ENCODE measurements at regions not wholly inside any gene's neighbourhood (a gene's known extent, or its start where the extent isn't known, plus 50 kb on each side); places are given as distances from the start of the nearest gene placed in this dataset.
A peak's percentile ranks its signal among the peaks of the same experiment; 100 is the strongest.

DNA sequence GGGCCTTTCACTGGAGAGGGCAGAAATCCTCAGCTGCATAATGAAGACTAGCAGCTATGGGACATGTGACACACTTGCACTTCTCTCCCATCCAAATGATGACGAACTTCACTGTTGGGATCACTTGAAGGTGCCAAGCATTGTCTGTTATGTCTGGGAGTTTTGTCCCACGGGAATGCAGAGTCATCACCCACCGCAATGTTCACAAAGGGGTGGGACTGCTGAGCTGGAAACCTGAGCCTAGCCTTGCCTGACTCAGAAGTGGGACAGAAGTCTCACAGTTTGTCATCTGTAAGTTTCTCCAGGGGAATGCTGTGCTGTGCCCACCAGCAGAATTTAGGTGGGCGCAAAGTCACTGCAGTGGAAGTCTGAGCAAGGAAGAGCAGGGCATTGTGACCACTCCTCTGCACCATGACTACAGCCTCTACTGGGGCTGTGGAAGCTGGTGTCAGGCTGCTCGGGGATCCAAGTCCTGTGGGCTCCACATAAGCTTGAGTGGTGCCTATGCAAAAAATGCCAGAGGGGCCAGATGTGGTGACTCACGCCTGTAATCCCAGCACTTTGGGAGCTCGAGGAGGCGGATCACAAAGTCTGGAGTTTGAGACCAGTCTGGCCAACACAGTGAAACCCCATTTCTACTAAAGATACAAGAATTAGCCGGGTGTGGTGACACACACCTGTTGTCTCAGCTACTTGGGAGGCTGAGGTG lies 472.0 kb upstream of the CNTNAP2 start:
- DNase-seq = no peak

DNA sequence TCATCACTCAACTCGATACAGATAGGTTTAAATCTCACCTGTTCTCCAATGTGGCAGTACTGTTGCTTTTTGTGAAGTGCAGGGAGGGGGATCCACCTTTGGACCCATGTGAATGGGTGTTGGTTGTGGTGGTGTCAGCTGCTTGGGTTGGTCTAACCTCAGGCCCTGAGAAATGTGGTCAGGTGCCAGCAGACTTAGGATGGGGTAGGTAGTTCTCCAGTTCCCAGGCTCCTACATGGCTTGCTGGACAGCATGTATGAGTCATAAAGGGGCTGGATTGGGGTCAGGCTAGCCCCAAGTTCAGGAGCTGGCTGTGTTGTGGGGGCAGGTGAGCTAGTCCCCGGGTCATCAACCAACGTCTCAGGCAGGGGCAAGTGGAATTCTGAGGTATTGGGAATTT lies 472.6 kb upstream of the CNTNAP2 start:
- DNase-seq = no peak

DNA sequence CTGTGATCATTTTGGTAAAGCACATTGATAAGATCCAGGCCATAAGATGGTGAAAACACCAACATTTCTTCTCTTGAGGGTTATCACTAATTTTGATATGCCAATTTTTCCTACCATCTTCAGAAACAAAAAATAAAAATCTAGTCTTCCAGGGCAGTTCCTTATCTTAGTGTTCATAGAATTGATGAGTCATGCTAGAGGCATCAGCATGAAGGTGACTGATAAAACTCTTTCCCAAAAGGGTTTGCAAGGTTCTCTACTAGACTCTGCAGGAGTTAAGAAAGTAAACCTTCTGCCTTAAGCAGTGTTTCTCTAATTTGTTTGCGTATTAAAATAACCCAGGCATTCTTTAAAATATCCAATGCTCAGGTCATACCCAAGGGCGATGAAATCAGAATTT lies 483.1 kb upstream of the CNTNAP2 start:
- DNase-seq = no peak

GRCh38 chr7:145624618-145625017 lies 492.0 kb upstream of the CNTNAP2 start:
- DNase-seq = no peak

GRCh38 chr7:145605963-145606362 lies 510.6 kb upstream of the CNTNAP2 start:
- DNase-seq = no peak

- no peak for DNase-seq
These were observed 517.2 kb upstream of the CNTNAP2 start for GRCh38 chr7:145599376-145599775.

- no peak for DNase-seq
These were observed 532.2 kb upstream of the CNTNAP2 start for GRCh38 chr7:145584401-145584800.

DNA sequence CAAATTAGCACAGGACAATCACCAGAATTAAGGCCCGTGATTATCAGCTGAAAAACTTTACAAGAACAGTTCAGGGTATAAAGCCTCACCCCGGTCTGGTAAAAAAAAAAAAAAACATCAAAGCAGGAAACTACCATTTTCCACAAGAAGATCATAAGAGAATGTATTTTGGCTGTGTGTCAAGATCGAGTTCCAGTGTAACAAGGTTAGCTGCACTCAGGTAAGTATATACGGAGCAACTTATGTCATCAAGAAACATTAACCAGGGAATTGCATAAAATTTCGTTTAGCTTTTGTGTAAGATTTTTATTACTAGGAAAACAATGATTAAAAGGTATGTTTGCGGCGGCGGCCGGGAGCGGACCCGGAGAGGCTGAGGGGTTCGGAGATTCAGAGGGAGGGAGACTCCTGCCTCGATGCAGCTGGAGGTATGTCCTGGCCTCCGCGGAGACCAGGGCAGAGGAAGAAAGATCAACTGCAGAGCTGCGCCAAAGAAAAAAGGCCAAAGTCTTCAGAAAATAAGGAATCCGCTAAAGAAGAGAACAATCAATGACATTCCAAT lies 533.8 kb upstream of the CNTNAP2 start:
- DNase-seq = no peak

DNA sequence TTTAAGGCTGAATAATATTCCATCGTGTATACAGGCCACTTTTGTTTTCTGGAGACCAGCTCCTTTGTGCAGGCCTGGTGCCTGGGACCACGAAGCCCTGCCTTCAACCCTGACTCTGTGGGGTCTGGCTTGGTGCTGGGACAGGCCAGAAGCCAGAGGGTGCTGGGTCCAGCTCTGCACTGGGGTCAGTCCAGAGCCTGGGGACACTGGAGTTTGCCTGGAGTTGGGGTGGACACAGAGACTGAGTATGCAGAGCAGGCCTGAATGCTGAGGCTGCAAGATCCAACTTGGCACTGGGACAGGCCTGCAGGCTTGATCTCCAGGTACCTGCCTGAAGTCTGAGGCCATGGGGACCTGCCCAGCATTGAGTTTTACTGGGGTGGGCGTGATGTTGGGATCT lies 558.8 kb upstream of the CNTNAP2 start:
- DNase-seq = no peak

DNA sequence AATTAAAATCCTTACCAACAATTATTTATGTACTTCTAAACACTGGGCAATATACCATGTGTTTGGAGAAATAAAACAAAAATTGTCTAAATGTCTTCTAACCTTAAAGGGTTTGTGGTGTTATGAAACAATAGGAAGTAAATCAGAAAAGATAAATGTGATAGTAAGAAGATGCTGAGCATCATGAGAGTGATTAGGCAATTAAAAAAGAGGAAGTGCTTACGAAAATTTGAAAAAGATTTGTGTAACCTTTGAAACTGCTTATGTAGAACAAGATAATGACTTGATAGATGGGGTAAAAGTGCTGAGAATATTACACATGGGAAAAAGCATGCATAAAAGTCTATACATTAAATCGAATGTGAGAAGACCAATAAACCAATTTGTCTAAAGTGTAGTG lies 573.4 kb upstream of the CNTNAP2 start:
- no peak for DNase-seq

DNA sequence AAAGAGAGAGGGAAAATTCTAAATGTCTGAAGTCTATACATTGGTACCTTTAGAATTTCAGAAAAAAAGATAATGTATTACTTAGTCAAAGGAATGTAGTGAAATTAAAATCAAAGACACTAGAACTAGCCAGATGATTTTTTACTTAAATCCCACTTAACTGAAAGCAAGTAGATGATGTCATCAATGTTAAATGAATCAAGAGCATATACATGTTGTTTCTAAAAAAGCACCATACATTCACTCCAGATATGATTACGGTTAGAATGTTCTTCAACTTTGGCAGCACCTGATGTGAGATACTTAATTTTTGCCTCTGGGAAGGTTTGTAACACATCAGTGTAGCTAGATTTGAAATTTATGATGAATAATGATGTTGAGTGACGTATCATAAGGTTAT lies 576.7 kb upstream of the CNTNAP2 start:
- DNase-seq = no peak

DNA sequence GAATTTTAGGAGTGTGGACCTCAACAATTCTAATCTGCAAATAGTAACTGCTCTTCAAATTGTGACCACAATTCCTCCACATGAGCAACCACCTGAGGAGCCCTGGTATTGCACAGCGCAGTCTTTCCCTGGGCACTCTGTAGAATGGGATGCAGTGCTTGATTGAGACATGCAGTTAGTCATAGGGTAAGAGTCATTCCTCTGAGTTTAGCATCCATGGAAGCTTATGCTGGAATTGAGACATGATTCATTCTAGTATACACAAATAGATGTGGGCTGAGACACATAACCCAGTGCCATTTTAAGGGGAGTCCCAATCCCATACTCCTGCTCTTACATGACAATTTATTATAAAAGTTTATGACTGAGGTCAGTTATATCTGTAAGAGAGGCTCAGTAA lies 582.3 kb upstream of the CNTNAP2 start:
- DNase-seq = no peak

DNA sequence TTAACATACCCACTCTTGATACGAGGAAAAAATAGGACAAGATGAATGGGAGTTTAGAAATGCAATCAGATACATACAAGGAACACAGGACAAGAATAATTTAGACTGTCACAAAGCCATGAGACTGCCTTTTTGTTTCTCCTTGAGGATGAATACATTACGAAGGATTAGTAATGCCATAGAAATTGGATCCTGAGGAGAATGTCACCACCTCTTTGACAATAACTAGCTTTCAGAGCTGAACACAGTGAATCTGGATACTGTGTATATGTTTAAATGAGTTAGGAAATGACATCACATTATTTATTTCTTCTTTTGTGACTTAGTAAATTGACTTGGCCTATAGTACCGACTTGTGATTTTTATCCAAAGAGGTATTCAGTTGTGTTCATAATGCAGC lies 596.3 kb upstream of the CNTNAP2 start:
- DNase-seq = no peak

GRCh38 chr7:145511004-145511403 lies 605.6 kb upstream of the CNTNAP2 start:
- peak; percentile 0 for DNase-seq

- DNase-seq = no peak
These were observed 618.6 kb upstream of the CNTNAP2 start for GRCh38 chr7:145497911-145498525.

- no peak for DNase-seq
These were observed 626.2 kb upstream of the CNTNAP2 start for GRCh38 chr7:145490356-145490755.

DNA sequence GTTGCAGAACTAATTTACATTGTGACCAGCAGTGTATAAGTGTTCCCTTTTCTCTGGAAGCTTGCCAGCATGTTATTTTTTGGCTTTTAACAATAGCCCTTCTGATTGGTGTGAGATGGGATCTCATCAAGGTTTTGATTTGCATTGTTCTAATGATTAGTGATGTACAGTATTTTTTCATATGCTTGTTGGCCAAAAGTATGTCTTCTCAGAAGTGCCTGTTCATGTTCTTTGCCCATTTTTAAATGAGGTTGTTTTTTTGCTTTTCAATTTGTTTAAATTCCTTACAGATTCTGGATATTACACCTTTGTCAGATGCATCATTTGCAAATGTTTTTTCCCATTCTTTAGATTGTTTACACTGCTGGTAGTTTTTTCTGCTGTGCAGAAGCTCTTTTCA lies 627.0 kb upstream of the CNTNAP2 start:
- DNase-seq = no peak

- no peak for DNase-seq
These were observed 627.8 kb upstream of the CNTNAP2 start for GRCh38 chr7:145488816-145489215.

DNA sequence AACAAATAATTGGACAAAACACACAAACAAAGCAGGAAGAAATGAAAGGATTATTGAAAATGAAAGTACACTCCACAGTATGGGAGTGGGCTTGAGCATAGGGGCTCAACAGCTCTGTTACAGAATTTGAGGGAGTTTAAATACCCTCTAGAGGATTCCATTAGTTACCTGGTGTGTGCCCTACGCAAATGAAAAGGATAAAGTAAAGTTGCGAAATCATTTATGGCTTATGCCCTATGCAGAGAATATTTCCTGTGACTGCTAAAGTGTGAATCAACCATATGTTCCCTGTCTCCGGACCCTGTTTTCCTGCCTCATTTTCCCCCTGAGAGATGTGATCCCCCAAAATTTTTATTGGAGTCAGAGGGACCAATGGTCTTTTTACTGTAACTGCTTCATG lies 634.6 kb upstream of the CNTNAP2 start:
- no peak for DNase-seq

GRCh38 chr7:145478541-145478940 lies 638.1 kb upstream of the CNTNAP2 start:
- DNase-seq = no peak

DNA sequence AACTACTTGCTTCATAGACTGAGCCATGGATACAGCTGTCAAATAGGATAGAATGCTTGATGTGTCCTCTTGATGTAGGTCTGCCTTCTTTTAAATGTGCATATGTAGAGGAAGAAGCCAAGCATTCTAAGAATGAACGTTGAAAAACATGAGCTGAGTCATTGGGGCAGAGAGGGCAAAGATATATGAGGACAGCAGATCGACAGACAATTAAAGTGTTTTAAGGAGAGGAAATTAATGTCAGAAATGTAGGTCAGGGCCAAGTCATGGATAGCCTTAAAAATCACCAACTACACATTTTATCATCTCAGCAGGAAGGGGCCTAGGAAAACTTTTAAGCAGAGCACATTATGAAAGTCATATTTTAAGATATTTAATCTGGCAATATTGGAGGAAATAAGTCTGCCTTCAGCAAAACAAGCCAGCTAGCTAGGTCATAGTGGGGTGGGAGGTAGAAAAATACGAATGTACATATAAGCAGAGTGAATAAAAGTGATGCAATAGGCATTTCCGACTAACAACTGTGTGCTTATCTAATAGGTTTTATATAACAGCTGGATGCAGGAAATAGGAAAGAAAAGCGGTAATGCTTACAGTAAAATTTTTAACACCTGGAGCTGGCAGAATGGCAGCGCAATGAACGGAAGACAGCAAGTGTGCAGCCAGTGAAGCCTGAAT lies 638.3 kb upstream of the TPK1 start:
- no peak for DNase-seq

DNA sequence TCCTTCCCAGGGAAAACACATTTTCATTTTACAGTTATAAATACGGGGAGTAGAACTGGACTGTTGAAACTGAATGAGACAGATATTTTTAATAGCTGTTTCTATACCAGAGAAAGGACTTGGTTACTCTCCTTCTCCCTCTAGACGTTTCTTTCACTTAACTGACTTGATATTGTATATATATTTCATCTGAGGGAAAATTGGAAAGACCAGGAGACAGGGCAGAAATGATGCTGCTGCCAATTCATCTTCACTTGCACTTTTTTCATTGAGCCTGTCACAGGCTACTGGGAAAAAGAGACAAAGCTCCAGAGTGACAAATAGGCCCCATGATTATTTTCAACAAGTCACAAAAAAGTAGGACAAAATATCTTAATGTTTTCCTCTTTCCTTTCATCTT lies 636.0 kb upstream of the TPK1 start:
- DNase-seq = no peak

DNA sequence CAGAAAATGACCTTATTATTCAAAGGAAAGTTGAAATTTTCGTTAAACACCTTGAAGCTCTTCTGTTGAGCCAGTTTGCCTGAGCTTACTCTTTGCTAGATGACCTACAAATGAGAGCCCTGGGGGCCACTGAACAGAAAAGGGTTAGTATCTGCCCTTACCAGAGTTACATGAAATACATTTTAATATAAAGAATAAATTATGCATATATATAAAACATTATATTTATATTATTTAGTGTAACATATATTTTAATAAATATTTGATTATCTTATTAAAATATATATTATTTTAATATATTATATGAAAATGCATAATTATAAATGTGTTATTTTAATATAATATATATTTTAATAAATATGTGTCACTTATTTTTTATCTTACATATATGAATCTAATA lies 628.4 kb upstream of the TPK1 start:
- no peak for DNase-seq

- DNase-seq = no peak
These were observed 626.6 kb upstream of the TPK1 start for GRCh38 chr7:145462463-145462862.

All from NCI-H2029 treated with DMSO at 0.1 percent for 48 hours (cell line).